ENCODE measurements at regions not wholly inside any gene's neighbourhood (a gene's known extent, or its start where the extent isn't known, plus 50 kb on each side); places are given as distances from the start of the nearest gene placed in this dataset.
"Not testable (repeated sequence)": the region's sequence is repeated elsewhere in the genome, so short reads cannot be mapped to it uniquely, and the experiment has no call there.

- DNase-seq (ENCODE audit: low read depth) = no peak
Measured at GRCh38 chr18:961644-962355, 57.1 kb downstream of the ADCYAP1 start.

- DNase-seq (ENCODE audit: low read depth) = no peak
Measured at GRCh38 chr18:963276-963675, 58.6 kb downstream of the ADCYAP1 start.

GRCh38 chr18:965921-966758 lies 61.5 kb downstream of the ADCYAP1 start:
- DNase-seq (ENCODE audit: low read depth) = no peak

- no peak for DNase-seq (ENCODE audit: low read depth)
Measured at GRCh38 chr18:966759-967576, 62.3 kb downstream of the ADCYAP1 start.

- DNase-seq (ENCODE audit: low read depth) = not testable (repeated sequence)
Measured at GRCh38 chr18:968910-969309, 64.2 kb downstream of the ADCYAP1 start.

- DNase-seq (ENCODE audit: low read depth) = not testable (repeated sequence)
Measured at GRCh38 chr18:969311-969710, 64.6 kb downstream of the ADCYAP1 start.

- DNase-seq (ENCODE audit: low read depth) = not testable (repeated sequence)
Measured at GRCh38 chr18:974606-975005, 69.9 kb downstream of the ADCYAP1 start.

- DNase-seq (ENCODE audit: low read depth) = not testable (repeated sequence)
Measured at GRCh38 chr18:976393-977128, 71.9 kb downstream of the ADCYAP1 start.

GRCh38 chr18:977327-977726 lies 72.7 kb downstream of the ADCYAP1 start:
- not testable (repeated sequence) for DNase-seq (ENCODE audit: low read depth)

- DNase-seq (ENCODE audit: low read depth) = not testable (repeated sequence)
Measured at GRCh38 chr18:977732-978131, 73.1 kb downstream of the ADCYAP1 start.

- DNase-seq (ENCODE audit: low read depth) = no peak
Measured at GRCh38 chr18:980586-980985, 75.9 kb downstream of the ADCYAP1 start.

GRCh38 chr18:984004-984403 lies 79.3 kb downstream of the ADCYAP1 start:
- DNase-seq (ENCODE audit: low read depth) = no peak

- no peak for DNase-seq (ENCODE audit: low read depth)
Measured at GRCh38 chr18:985212-985661, 80.6 kb downstream of the ADCYAP1 start.

GRCh38 chr18:986051-986450 lies 81.4 kb downstream of the ADCYAP1 start:
- no peak for DNase-seq (ENCODE audit: low read depth)

GRCh38 chr18:986552-986951 lies 81.9 kb downstream of the ADCYAP1 start:
- DNase-seq (ENCODE audit: low read depth) = no peak

- no peak for DNase-seq (ENCODE audit: low read depth)
Measured at GRCh38 chr18:987325-988186, 82.9 kb downstream of the ADCYAP1 start.

- no peak for DNase-seq (ENCODE audit: low read depth)
Measured at GRCh38 chr18:989425-989824, 84.8 kb downstream of the ADCYAP1 start.

GRCh38 chr18:990197-990596 lies 85.5 kb downstream of the ADCYAP1 start:
- no peak for DNase-seq (ENCODE audit: low read depth)

GRCh38 chr18:991441-991840 lies 86.8 kb downstream of the ADCYAP1 start:
- no peak for DNase-seq (ENCODE audit: low read depth)

GRCh38 chr18:993560-993959 lies 88.9 kb downstream of the ADCYAP1 start:
- no peak for DNase-seq (ENCODE audit: low read depth)
